GM21447 (cell line): ENCODE measurements at regions not wholly inside any gene's neighbourhood (a gene's known extent, or its start where the extent isn't known, plus 50 kb on each side); places are given as distances from the start of the nearest gene placed in this dataset.

ENCODE experiments used
- ATAC-seq: cut with Tn5 transposase; IDR thresholded peaks from one replicate; pipeline ENCODE4 v1.9.1; 2021; ENCODE audit not compliant: unreplicated experiment

GRCh38 chr9:104025104-104025503 lies 69.0 kb upstream of the SMC2 start:
- no peak for ATAC-seq

GRCh38 chr9:104025945-104026344 lies 68.2 kb upstream of the SMC2 start:
- no peak for ATAC-seq

GRCh38 chr9:104027295-104027694 lies 66.8 kb upstream of the SMC2 start:
- ATAC-seq, result no peak

GRCh38 chr9:104028827-104029226 lies 65.3 kb upstream of the SMC2 start:
- ATAC-seq, result peak; percentile 43
